ENCODE measurements at regions not wholly inside any gene's neighbourhood (a gene's known extent, or its start where the extent isn't known, plus 50 kb on each side); places are given as distances from the start of the nearest gene placed in this dataset.
A peak's percentile ranks its signal among the peaks of the same experiment; 100 is the strongest.

GRCh38 chr3:83023086-83023485 lies 1261.6 kb upstream of the GBE1 start:
- Histone ChIP-seq H3K9me3 (no peaks in the 10 kb centered on the region), H3K4me1 (no peaks in the 10 kb centered on the region), H3K27me3 (no peaks in the 10 kb centered on the region), H3K4me3 (no peak overlapping the region), H3K36me3 (no peaks in the 10 kb centered on the region), H3K27ac (no peak overlapping the region)
- ATAC-seq (no peak), DNase-seq (peak in 1 of 4 donors; percentile 10)
- TF ChIP-seq CTCF (IDR thresholded peaks at IDR 0.05): no peak
- intact Hi-C loops (cut with DNase I): no loop called here

- DNase-seq (no peak), ATAC-seq (no peak)
- no peaks in the 10 kb centered on the region for H3K36me3 ChIP-seq
- no peaks in the 10 kb centered on the region for H3K27me3 ChIP-seq
- no peak overlapping the region for H3K27ac ChIP-seq
- no peak for TF ChIP-seq CTCF (IDR thresholded peaks at IDR 0.05)
- no peak overlapping the region for H3K4me3 ChIP-seq
- intact Hi-C loops (cut with DNase I): no loop called here
- no peaks in the 10 kb centered on the region for H3K9me3 ChIP-seq
- H3K4me1 ChIP-seq: no peaks in the 10 kb centered on the region
Observed at GRCh38 chr3:83011481-83011880, 1250.0 kb upstream of the GBE1 start.

- H3K27ac ChIP-seq: no peak overlapping the region
- no peaks in the 10 kb centered on the region for H3K9me3 ChIP-seq
- ATAC-seq (no peak), DNase-seq (no peak)
- intact Hi-C loops (cut with DNase I): no loop called here
- H3K4me1 ChIP-seq: no peaks in the 10 kb centered on the region
- no peak for TF ChIP-seq CTCF (IDR thresholded peaks at IDR 0.05)
- no peak overlapping the region for H3K4me3 ChIP-seq
- no peaks in the 10 kb centered on the region for H3K36me3 ChIP-seq
- H3K27me3 ChIP-seq: no peaks in the 10 kb centered on the region
Observed at GRCh38 chr3:83003917-83004316, 1242.5 kb upstream of the GBE1 start.

GRCh38 chr3:83002869-83003445 lies 1241.5 kb upstream of the GBE1 start:
- TF ChIP-seq CTCF (IDR thresholded peaks at IDR 0.05): no peak
- intact Hi-C loops (cut with DNase I): no loop called here
- Histone ChIP-seq H3K27me3 (no peaks in the 10 kb centered on the region), H3K4me1 (no peaks in the 10 kb centered on the region), H3K27ac (no peak overlapping the region), H3K4me3 (no peak overlapping the region), H3K36me3 (no peaks in the 10 kb centered on the region), H3K9me3 (no peaks in the 10 kb centered on the region)
- ATAC-seq (no peak), DNase-seq (no peak)

GRCh38 chr3:82999777-83000176 lies 1238.3 kb upstream of the GBE1 start:
- H3K36me3 ChIP-seq: no peaks in the 10 kb centered on the region
- H3K27me3 ChIP-seq: no peaks in the 10 kb centered on the region
- no peaks in the 10 kb centered on the region for H3K9me3 ChIP-seq
- intact Hi-C loops (cut with DNase I): no loop called here
- H3K4me3 ChIP-seq: no peak overlapping the region
- no peak for TF ChIP-seq CTCF (IDR thresholded peaks at IDR 0.05)
- no peak overlapping the region for H3K27ac ChIP-seq
- DNase-seq: no peak
- no peak for ATAC-seq
- H3K4me1 ChIP-seq: no peaks in the 10 kb centered on the region

Data from left lung (tissue), 4 donors.